ENCODE measurements at regions not wholly inside any gene's neighbourhood (a gene's known extent, or its start where the extent isn't known, plus 50 kb on each side); places are given as distances from the start of the nearest gene placed in this dataset.

DNA sequence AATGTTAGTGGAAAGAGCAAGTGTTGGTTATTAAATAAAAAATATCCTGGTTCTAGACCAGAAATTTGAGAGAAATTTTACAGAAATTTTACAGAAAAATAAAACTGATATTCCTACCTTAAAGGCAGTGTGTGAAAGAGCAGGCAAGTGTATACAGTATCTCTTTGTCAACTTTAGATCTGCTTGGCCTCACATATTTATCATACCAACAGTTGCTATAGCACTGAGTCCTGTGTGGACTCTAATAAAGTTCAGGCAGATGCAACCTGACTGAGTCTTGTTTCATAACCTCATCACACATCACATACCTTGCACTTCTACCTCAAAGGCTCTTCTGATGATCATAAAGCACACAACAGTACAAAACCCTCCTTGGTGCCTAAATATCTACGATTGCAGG lies 552.4 kb upstream of the PCDH15 start:
- Histone ChIP-seq H3K4me3 (no peak overlapping the region), H3K36me3 (no peaks in the 10 kb centered on the region), H3K4me1 (no peaks in the 10 kb centered on the region), H3K27me3 (no peaks in the 10 kb centered on the region), H3K9me3 (no peaks in the 10 kb centered on the region), H3K27ac (no peak overlapping the region)
- WGBS, 2 donors, result 67 to 84% methylated on average over 1 of the region's 1 CpG
- TF ChIP-seq POLR2A (IDR thresholded peaks at IDR 0.05) (no peak), CTCF (IDR thresholded peaks at IDR 0.05) (no peak), EP300 (IDR thresholded peaks at IDR 0.05) (no peak)
- no peak for DNase-seq (ENCODE audit: low spot score in 2 of 2)

GRCh38 chr10:55351431-55351830 lies 550.4 kb upstream of the PCDH15 start:
- Histone ChIP-seq H3K27me3 (no peaks in the 10 kb centered on the region), H3K9me3 (no peaks in the 10 kb centered on the region), H3K27ac (no peak overlapping the region), H3K4me1 (no peaks in the 10 kb centered on the region), H3K36me3 (no peaks in the 10 kb centered on the region), H3K4me3 (no peak overlapping the region)
- DNase-seq (ENCODE audit: low spot score in 2 of 2), result no peak
- 39 to 47% methylated on average over 2 of the region's 2 CpGs for WGBS, 2 donors
- TF ChIP-seq CTCF (IDR thresholded peaks at IDR 0.05) (no peak), EP300 (IDR thresholded peaks at IDR 0.05) (no peak), POLR2A (IDR thresholded peaks at IDR 0.05) (no peak)

GRCh38 chr10:55348534-55348933 lies 547.5 kb upstream of the PCDH15 start:
- no peaks in the 10 kb centered on the region for H3K27me3 ChIP-seq
- H3K36me3 ChIP-seq, result no peaks in the 10 kb centered on the region
- TF ChIP-seq EP300 (IDR thresholded peaks at IDR 0.05) (no peak), POLR2A (IDR thresholded peaks at IDR 0.05) (no peak)
- no peaks in the 10 kb centered on the region for H3K4me1 ChIP-seq
- H3K4me3 ChIP-seq, result no peak overlapping the region
- no peak overlapping the region for H3K27ac ChIP-seq
- DNase-seq (ENCODE audit: low spot score in 2 of 2), result no peak
- no peaks in the 10 kb centered on the region for H3K9me3 ChIP-seq

- no peaks in the 10 kb centered on the region for H3K9me3 ChIP-seq
- TF ChIP-seq CTCF (IDR thresholded peaks at IDR 0.05) (no peak), POLR2A (IDR thresholded peaks at IDR 0.05) (no peak), EP300 (IDR thresholded peaks at IDR 0.05) (no peak)
- H3K27ac ChIP-seq, result no peak overlapping the region
- 78 to 100% methylated on average over 1 of the region's 1 CpG for WGBS, 2 donors
- H3K36me3 ChIP-seq, result no peaks in the 10 kb centered on the region
- no peaks in the 10 kb centered on the region for H3K27me3 ChIP-seq
- no peaks in the 10 kb centered on the region for H3K4me1 ChIP-seq
- no peak for DNase-seq (ENCODE audit: low spot score in 2 of 2)
- no peak overlapping the region for H3K4me3 ChIP-seq
These were observed 529.5 kb upstream of the PCDH15 start for GRCh38 chr10:55330486-55330885.

DNA sequence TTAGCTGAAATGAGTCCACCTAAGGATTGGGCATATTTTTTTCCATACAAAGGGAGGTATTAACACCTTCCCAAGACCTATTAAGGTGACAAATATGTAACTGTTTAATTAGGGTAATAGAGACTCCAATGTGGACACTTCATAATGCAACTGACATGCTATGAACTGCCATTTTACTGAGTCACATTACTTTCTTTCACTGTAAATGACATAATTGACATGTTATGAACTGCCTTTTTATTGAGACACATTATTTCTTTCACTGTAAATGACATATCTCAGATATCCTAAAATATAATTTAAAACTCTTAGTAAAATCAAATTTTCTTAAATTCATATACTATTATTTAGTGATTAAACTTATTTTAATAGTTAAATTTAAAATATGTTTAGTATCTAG lies 528.8 kb upstream of the PCDH15 start:
- no peaks in the 10 kb centered on the region for H3K36me3 ChIP-seq
- H3K4me3 ChIP-seq, result no peak overlapping the region
- no peak overlapping the region for H3K27ac ChIP-seq
- no peak for TF ChIP-seq POLR2A (IDR thresholded peaks at IDR 0.05)
- no peak for TF ChIP-seq EP300 (IDR thresholded peaks at IDR 0.05)
- no peak for TF ChIP-seq CTCF (IDR thresholded peaks at IDR 0.05)
- H3K27me3 ChIP-seq, result no peaks in the 10 kb centered on the region
- no peak for DNase-seq (ENCODE audit: low spot score in 2 of 2)
- no peaks in the 10 kb centered on the region for H3K4me1 ChIP-seq
- H3K9me3 ChIP-seq, result no peaks in the 10 kb centered on the region

DNA sequence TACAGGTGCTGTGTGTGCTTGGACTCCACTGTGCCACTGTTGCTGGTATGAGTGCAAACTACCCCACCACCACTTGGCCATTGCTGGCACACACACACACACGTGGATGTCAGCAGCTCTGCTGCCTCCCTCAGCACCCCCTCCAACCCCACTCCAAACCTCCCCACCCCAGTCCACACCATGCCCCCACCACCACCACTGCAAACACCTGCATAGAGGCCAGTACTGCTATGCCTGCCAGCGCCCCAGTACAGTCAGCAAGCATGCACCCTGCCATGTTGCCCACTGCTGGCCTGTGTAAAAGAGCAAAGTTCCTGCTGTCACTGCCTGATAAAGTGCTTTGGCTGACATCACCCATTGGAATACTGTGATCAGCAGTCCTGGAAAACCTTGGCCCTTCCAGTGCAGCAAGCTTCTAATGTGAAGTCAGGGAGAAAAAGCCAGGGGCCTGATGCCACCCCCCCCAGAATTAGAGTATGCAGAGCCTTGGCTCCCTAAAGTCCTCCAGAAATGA lies 519.2 kb upstream of the PCDH15 start:
- DNase-seq (ENCODE audit: low spot score in 2 of 2), result no peak
- WGBS, 2 donors, result 88 to 93% methylated on average over 2 of the region's 2 CpGs
- Histone ChIP-seq H3K27ac (no peak overlapping the region), H3K4me3 (no peak overlapping the region), H3K4me1 (no peaks in the 10 kb centered on the region), H3K9me3 (peaks cover 0 to 22% (median 2%) of the 10 kb centered on the region in 4 donors), H3K36me3 (no peaks in the 10 kb centered on the region), H3K27me3 (no peaks in the 10 kb centered on the region)
- no peak for TF ChIP-seq POLR2A (IDR thresholded peaks at IDR 0.05)
- TF ChIP-seq EP300 (IDR thresholded peaks at IDR 0.05), result no peak
- no peak for TF ChIP-seq CTCF (IDR thresholded peaks at IDR 0.05)

Measured in tibial nerve (tissue), 4 donors.